Suprapubic skin (tissue), 4 donors: ENCODE measurements at regions not wholly inside any gene's neighbourhood (a gene's known extent, or its start where the extent isn't known, plus 50 kb on each side); places are given as distances from the start of the nearest gene placed in this dataset.
A peak's percentile ranks its signal among the peaks of the same experiment; 100 is the strongest.

Experiments
- DNase-seq, 2 donors: peaks; one replicate each; pipeline ENCODE4 v3.0.0-alpha.2; 2019; ENCODE audit warnings: low spot score in 2 of 2
- H3K27ac ChIP-seq: fragments of 200-600 bp; sonication (generic); one replicate; pipeline ENCODE4 v1.5.1; 2019
- H3K27me3 ChIP-seq: fragments of 200-600 bp; sonication (generic); one replicate; pipeline ENCODE4 v1.5.1; 2019
- H3K36me3 ChIP-seq: fragments of 200-600 bp; sonication (generic); one replicate; pipeline ENCODE4 v1.5.1; 2019
- H3K4me1 ChIP-seq: fragments of 200-600 bp; sonication (generic); one replicate; pipeline ENCODE4 v1.5.1; 2019
- H3K4me3 ChIP-seq: fragments of 200-600 bp; sonication (generic); one replicate; pipeline ENCODE4 v1.5.1; 2019; ENCODE audit warnings: mild to moderate bottlenecking
- H3K9me3 ChIP-seq: fragments of 200-600 bp; sonication (generic); one replicate; pipeline ENCODE4 v1.5.1; 2019
- EP300 ChIP-seq: sonication (generic); formaldehyde crosslinking; IDR thresholded peaks from one replicate; pipeline ENCODE4 v1.6.1; 2017; ENCODE audit warnings: antibody characterized with exemption
- POLR2A ChIP-seq, 2 donors: fragments of 450-650 bp; IDR thresholded peaks; one replicate each; pipeline ENCODE4 v1.6.1; 2017; ENCODE audit warnings: antibody characterized with exemption in 2 of 2, mild to moderate bottlenecking in 2 of 2, moderate library complexity in 2 of 2
- POLR2AphosphoS5 ChIP-seq, 3 donors: sonication (generic); formaldehyde crosslinking; IDR thresholded peaks; one replicate each; pipeline ENCODE4 v1.6.1; 2017; ENCODE audit warnings: antibody characterized with exemption in 3 of 3
- WGBS: methylation state at CpG from one replicate; pipeline ENCODE4 v1.1.5; 2018; 5-methylcytosine and 5-hydroxymethylcytosine counted together
- TF ChIP-seq, protein P1 (sequence below), 2 donors: fragments of 200-600 bp in 1 of 2; fragments of 450-650 bp in 1 of 2; sonication (generic) in 1 of 2; IDR thresholded peaks; one replicate each; pipeline ENCODE4 v1.5.1; 2016 to 2019; ENCODE audit warnings: antibody characterized with exemption in 2 of 2, mild to moderate bottlenecking in 1 of 2, moderate library complexity in 1 of 2

DNA sequence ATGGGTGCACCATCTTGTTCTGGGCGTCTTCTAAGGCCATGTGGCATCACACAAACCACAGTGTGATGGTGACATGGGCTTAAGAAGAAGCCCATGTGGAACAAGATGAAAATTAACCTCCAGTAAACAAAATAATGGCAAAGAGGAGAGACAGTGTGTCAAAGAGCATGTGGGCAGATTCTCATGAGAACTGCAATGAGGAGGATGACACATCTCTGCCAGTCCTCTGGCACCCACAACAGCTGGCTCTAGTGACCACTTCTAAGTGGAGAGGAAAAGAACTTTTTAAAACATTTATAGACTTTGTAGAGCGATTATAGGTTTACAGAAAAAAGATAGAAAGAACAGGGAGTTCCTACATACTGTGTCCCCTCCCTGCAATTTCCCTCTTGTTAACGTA, 401.4 kb downstream of the ATP23 start:
- Histone ChIP-seq H3K4me1 (peaks cover 4% of the 10 kb centered on the region), H3K9me3 (no peaks in the 10 kb centered on the region), H3K36me3 (no peaks in the 10 kb centered on the region), H3K27ac (no peak overlapping the region), H3K4me3 (no peak overlapping the region), H3K27me3 (no peaks in the 10 kb centered on the region)
- TF ChIP-seq POLR2AphosphoS5 (IDR thresholded peaks at IDR 0.05) (no peak), EP300 (no peak), POLR2A (IDR thresholded peaks at IDR 0.05) (no peak)
- TF ChIP-seq, protein P1, sequence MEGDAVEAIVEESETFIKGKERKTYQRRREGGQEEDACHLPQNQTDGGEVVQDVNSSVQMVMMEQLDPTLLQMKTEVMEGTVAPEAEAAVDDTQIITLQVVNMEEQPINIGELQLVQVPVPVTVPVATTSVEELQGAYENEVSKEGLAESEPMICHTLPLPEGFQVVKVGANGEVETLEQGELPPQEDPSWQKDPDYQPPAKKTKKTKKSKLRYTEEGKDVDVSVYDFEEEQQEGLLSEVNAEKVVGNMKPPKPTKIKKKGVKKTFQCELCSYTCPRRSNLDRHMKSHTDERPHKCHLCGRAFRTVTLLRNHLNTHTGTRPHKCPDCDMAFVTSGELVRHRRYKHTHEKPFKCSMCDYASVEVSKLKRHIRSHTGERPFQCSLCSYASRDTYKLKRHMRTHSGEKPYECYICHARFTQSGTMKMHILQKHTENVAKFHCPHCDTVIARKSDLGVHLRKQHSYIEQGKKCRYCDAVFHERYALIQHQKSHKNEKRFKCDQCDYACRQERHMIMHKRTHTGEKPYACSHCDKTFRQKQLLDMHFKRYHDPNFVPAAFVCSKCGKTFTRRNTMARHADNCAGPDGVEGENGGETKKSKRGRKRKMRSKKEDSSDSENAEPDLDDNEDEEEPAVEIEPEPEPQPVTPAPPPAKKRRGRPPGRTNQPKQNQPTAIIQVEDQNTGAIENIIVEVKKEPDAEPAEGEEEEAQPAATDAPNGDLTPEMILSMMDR (IDR thresholded peaks at IDR 0.05) = no peak
- 87% methylated on average over 3 of the region's 3 CpGs for WGBS
- DNase-seq = no peak

DNA sequence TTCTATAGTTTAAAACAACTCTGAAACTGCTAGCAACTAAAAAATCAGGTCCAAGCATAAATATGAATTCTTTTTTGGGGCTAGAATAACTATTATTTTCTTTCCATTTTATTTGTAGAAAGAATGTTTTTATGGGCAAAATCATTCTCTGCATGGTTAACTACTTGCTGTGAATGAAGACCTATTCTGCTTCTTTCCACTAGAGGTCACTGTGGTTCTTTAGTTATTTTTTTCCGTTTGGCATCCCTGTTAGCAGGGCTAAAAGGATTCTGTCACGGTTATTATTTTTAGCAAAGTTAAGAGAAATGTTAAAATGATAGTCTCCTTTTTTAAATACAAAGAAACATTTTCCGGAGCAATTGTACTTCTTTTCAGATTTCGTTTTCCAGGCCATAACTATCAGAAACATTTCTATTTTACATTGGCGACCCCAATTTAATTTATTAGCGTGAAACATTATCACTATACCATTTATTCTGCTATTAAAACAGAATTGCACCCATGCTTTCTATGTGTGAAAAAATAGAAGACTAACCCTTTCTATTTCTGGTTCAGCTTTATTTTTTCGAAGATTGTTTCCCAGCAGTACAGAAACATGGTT, 404.8 kb downstream of the ATP23 start:
- H3K9me3 ChIP-seq = no peaks in the 10 kb centered on the region
- H3K27ac ChIP-seq = no peak overlapping the region
- no peak overlapping the region for H3K4me3 ChIP-seq
- 32% methylated on average over 7 of the region's 7 CpGs for WGBS
- no peak for DNase-seq
- no peak for TF ChIP-seq POLR2AphosphoS5 (IDR thresholded peaks at IDR 0.05)
- TF ChIP-seq, protein P1 (IDR thresholded peaks at IDR 0.05) = peak; percentile 68 to 76
- peaks cover 4% of the 10 kb centered on the region for H3K4me1 ChIP-seq
- H3K27me3 ChIP-seq = no peaks in the 10 kb centered on the region
- no peaks in the 10 kb centered on the region for H3K36me3 ChIP-seq

DNA sequence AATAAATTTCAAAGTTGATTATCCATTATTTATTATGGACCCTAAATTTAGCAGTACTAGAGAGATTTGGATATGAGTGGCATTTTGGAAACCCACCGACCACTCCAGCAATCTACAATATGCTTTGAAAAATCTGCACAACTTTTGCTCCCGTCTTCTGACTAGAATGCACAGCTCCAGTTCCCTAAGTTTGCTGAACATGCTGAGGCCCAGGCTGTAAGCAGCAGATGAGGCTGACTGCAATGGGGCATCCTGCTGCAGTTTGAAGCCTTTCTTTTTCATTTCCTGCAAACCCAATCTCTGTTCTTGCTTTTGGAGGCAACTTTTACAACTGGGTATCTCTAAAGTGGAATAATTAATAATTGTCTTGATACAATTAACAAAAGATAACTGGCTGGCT, 405.8 kb downstream of the ATP23 start:
- H3K4me3 ChIP-seq = no peak overlapping the region
- WGBS = 91% methylated on average over 2 of the region's 2 CpGs
- H3K4me1 ChIP-seq = peaks cover 4% of the 10 kb centered on the region
- H3K9me3 ChIP-seq = no peaks in the 10 kb centered on the region
- no peak for TF ChIP-seq POLR2AphosphoS5 (IDR thresholded peaks at IDR 0.05)
- TF ChIP-seq EP300 = no peak
- TF ChIP-seq POLR2A (IDR thresholded peaks at IDR 0.05) = no peak
- TF ChIP-seq, protein P1 (IDR thresholded peaks at IDR 0.05) = no peak
- H3K27me3 ChIP-seq = no peaks in the 10 kb centered on the region
- no peak overlapping the region for H3K27ac ChIP-seq
- no peak for DNase-seq
- H3K36me3 ChIP-seq = no peaks in the 10 kb centered on the region

DNA sequence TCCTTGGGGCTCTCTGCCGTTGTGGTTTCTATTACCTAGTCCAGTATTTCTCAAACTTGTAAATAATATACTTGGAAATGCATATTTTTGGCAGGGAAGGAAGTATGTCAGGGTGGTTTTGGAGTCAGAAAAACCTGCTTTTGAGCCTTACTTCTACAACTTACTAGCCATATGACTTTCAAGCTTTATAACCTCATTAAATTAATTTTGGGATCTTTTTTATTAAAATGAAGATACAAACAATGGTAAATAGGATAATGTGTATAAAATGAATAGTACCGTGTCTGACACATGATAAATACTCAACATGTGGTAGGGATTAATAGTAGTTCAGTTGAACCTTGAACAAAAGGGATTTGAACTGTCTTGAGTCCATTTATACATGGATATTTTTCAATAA, 406.3 kb downstream of the ATP23 start:
- 73% methylated on average over 2 of the region's 2 CpGs for WGBS
- DNase-seq = no peak
- Histone ChIP-seq H3K36me3 (no peaks in the 10 kb centered on the region), H3K4me3 (no peak overlapping the region), H3K27ac (no peak overlapping the region), H3K9me3 (no peaks in the 10 kb centered on the region), H3K4me1 (peaks cover 4% of the 10 kb centered on the region), H3K27me3 (no peaks in the 10 kb centered on the region)
- no peak for TF ChIP-seq POLR2A (IDR thresholded peaks at IDR 0.05)
- no peak for TF ChIP-seq EP300
- TF ChIP-seq POLR2AphosphoS5 (IDR thresholded peaks at IDR 0.05) = no peak
- TF ChIP-seq, protein P1 (IDR thresholded peaks at IDR 0.05) = no peak

DNA sequence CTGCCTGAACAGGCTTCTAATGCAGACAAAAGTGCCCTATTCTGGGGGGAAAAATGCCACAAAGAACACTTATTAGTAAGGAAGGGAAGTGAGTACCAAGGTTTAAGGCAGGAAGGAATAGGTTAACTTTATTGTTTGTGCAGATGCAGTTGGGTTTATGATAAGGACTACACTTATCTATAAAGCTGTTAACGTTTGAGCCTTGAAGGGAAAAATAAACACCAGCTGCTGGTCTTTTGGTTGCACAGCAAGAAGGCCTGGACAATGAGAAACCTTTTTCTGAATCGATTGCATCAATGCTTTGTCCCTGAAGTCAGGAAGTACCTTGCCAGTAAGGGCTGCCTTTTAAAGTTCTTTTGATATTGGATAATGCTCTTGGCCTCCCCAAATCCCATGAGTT, 407.8 kb downstream of the ATP23 start:
- Histone ChIP-seq H3K36me3 (no peaks in the 10 kb centered on the region), H3K4me3 (no peak overlapping the region), H3K4me1 (peaks cover 4% of the 10 kb centered on the region), H3K27ac (no peak overlapping the region), H3K27me3 (no peaks in the 10 kb centered on the region), H3K9me3 (no peaks in the 10 kb centered on the region)
- WGBS = 62% methylated on average over 2 of the region's 2 CpGs
- TF ChIP-seq POLR2AphosphoS5 (IDR thresholded peaks at IDR 0.05) (no peak), POLR2A (IDR thresholded peaks at IDR 0.05) (no peak), EP300 (no peak)
- TF ChIP-seq, protein P1 (IDR thresholded peaks at IDR 0.05) = no peak
- no peak for DNase-seq
